ENCODE measurements at regions not wholly inside any gene's neighbourhood (a gene's known extent, or its start where the extent isn't known, plus 50 kb on each side); places are given as distances from the start of the nearest gene placed in this dataset.
"Not testable (repeated sequence)": the region's sequence is repeated elsewhere in the genome, so short reads cannot be mapped to it uniquely, and the experiment has no call there.

- TF ChIP-seq MYBL2 (CRISPR knock-in tag; IDR thresholded peaks at IDR 0.05); ZNF232 (CRISPR knock-in tag; IDR thresholded peaks at IDR 0.05); ARID4B (CRISPR knock-in tag; IDR thresholded peaks at IDR 0.05; ENCODE audit: borderline replicate concordance); CBFB (CRISPR knock-in tag; IDR thresholded peaks at IDR 0.05; ENCODE audit: low read depth); JUN (CRISPR knock-in tag; IDR thresholded peaks at IDR 0.05); ZNF121 (CRISPR knock-in tag; IDR thresholded peaks at IDR 0.05): not testable (repeated sequence)
- TF ChIP-seq, protein P1, sequence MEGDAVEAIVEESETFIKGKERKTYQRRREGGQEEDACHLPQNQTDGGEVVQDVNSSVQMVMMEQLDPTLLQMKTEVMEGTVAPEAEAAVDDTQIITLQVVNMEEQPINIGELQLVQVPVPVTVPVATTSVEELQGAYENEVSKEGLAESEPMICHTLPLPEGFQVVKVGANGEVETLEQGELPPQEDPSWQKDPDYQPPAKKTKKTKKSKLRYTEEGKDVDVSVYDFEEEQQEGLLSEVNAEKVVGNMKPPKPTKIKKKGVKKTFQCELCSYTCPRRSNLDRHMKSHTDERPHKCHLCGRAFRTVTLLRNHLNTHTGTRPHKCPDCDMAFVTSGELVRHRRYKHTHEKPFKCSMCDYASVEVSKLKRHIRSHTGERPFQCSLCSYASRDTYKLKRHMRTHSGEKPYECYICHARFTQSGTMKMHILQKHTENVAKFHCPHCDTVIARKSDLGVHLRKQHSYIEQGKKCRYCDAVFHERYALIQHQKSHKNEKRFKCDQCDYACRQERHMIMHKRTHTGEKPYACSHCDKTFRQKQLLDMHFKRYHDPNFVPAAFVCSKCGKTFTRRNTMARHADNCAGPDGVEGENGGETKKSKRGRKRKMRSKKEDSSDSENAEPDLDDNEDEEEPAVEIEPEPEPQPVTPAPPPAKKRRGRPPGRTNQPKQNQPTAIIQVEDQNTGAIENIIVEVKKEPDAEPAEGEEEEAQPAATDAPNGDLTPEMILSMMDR (IDR thresholded peaks at IDR 0.05): not testable (repeated sequence)
These were observed 318.9 kb downstream of the UBE2NL start for GRCh38 chrX:144202726-144203125.
